VCaP (cell line): ENCODE measurements at regions not wholly inside any gene's neighbourhood (a gene's known extent, or its start where the extent isn't known, plus 50 kb on each side); places are given as distances from the start of the nearest gene placed in this dataset.

Experiments
- H3K27ac ChIP-seq: fragments of 450-650 bp; 2 replicates; pipeline ENCODE4 v1.5.1; 2017
- TF ChIP-seq, protein P1 (sequence below): fragments of 450-650 bp; conservative IDR thresholded peaks from 2 replicates; pipeline ENCODE4 v1.5.1; 2017; ENCODE audit warnings: mild to moderate bottlenecking, moderate library complexity

DNA sequence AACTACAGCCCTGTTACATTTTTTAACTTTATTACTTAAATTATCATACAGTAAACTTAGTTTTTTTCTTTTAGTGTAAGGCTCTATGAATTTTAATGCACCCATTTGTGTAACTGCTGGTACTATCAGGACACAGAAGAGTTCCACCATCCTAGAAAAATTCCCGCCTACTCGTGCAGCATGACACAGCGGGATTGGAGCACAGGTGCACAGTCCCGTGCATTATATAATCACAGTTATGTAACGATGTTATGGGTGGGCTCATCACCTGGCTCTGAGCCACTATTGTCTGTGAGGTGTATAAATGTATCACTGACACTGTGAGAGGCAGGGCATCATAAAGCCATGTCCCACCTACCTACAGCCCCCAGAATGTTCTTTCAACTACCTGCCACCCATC is 80.7 kb downstream of the DRD1 start:
- TF ChIP-seq, protein P1, sequence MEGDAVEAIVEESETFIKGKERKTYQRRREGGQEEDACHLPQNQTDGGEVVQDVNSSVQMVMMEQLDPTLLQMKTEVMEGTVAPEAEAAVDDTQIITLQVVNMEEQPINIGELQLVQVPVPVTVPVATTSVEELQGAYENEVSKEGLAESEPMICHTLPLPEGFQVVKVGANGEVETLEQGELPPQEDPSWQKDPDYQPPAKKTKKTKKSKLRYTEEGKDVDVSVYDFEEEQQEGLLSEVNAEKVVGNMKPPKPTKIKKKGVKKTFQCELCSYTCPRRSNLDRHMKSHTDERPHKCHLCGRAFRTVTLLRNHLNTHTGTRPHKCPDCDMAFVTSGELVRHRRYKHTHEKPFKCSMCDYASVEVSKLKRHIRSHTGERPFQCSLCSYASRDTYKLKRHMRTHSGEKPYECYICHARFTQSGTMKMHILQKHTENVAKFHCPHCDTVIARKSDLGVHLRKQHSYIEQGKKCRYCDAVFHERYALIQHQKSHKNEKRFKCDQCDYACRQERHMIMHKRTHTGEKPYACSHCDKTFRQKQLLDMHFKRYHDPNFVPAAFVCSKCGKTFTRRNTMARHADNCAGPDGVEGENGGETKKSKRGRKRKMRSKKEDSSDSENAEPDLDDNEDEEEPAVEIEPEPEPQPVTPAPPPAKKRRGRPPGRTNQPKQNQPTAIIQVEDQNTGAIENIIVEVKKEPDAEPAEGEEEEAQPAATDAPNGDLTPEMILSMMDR: no peak

DNA sequence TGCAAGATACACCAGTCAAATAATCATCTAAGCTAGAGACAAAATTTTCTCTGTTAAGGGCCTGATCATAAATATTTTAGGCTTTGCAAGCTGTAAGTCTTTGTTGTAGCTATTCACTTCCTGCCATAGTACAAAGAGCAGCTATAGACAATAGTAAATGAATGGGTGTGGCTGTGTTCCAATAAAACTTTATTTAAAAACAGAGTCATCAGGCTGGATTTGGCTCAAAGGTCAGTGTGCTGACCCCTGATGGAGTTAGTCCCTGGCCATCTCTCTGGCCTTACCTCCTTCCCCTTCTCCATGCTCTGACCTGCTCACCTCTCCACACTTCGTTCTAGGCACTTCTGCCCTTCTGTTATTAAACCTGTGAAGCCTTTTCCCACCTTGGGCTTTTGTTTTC is 86.0 kb downstream of the DRD1 start:
- TF ChIP-seq, protein P1: no peak
- H3K27ac ChIP-seq: no peak overlapping the region

More for the DNA sequence above, 80.7 kb downstream of the DRD1 start:
- no peak overlapping the region for H3K27ac ChIP-seq

DNA sequence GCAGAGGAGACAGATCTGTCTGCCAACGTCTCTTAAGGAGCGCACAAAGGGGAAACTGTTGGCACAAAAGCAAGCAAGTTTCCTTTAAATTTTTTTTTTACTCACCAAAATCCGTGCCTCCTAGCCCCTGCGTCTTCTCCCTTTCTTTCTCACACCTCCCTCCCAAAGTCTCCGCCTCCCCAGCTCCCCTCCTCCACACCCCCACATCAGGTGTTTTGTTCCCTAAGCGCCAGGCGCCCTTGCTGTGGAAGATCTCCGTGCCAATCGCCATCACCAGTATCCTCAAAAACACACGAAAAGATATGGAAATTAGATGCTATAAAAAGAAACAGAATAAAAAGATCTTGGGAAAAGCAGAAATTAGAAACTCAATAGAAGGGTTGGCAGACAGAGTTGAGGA is 87.6 kb downstream of the DRD1 start:
- H3K27ac ChIP-seq: no peak overlapping the region
- TF ChIP-seq, protein P1: no peak

DNA sequence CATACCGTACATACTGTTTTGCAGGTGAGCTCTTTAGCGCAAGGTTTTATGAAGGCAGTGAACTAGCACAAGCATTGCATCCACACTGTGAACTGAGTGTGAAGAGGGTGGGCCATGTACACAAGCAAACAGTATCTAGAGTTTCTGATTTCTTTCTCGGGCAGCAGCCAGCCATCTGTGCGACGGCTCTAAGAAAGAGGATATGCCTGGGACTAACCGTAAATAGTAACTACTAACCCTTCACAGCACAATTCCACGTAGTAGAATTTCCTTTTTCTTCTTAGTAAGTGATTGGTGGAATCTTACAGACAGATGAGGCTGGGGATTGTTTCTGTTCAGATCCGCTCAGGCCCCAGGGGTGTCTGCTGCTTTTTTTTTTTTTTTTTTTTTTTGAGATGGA is 89.0 kb downstream of the DRD1 start:
- H3K27ac ChIP-seq: no peak overlapping the region
- TF ChIP-seq, protein P1: no peak

DNA sequence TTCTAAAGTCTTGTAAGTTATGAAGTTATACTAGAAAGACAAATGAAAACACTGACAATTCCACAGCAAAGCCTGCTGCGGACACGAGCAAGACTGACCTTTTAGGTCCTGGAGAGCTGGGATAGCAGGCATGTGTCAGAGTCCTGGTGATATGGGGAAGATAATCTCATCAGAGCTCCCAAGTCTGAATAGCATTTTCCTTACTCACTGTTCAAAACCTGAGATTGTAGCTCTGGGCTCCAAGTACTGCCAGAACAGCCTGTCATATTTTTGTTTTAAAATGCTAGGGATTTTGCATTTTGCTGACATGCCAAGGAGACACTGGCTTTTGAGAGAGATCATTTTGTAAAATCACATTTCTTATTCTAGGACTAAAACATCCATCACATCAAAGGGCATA is 90.1 kb downstream of the DRD1 start:
- no peak overlapping the region for H3K27ac ChIP-seq
- TF ChIP-seq, protein P1: no peak

DNA sequence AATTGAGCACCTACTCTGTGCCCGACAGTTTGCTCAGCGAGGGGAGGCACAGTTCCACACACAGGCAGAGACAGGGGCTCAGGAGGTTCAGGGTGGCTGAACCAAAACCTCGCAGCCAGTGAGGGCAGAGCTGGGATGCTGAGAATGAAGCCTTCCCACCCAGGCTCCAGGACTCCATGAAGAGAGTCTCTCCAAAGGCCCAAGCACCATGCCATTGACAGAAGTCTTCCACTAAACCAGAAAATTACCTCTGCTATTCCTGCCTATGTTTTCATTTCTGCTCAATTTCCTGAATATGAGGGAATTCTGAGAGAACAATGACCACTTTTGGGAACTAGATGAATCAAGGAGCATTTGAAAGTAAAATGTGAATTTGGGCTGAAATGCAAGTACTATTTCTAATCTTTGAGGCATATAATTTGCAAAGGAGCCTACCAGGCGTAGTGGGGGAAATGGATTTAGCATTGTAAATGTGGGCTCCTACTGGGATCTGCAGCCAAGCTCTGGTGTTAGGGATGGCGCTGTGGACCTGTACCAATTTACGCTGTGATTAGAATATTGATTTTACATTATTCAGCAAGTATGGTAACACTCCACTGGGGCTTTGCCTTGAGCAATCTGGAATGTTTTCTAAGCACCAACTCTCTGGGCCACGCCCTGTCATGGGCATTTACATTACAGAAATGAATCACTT is 91.9 kb downstream of the DRD1 start:
- no peak overlapping the region for H3K27ac ChIP-seq
- TF ChIP-seq, protein P1: no peak

DNA sequence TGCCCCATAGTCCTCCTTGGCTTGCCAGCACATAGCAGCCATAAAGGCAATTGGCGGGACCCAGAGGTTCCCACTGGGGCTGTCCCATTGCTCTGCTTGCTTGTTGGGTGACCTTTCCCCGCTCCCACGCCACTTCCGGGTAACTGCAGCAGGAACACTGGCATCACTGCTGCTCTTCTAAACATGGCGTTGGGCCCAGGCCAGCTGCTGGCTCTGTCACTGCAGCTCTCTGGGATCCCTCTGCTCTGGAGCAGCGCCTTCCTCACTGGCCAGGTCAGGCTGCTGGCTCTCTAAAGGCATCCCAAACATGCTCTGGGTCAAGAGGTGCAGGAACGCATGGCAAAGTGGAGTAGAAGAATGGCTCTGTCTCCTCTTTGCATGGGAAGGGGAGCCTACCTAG is 92.9 kb downstream of the DRD1 start:
- TF ChIP-seq, protein P1: no peak
- no peak overlapping the region for H3K27ac ChIP-seq
